Testis (tissue), 2 donors: ENCODE measurements at regions not wholly inside any gene's neighbourhood (a gene's known extent, or its start where the extent isn't known, plus 50 kb on each side); places are given as distances from the start of the nearest gene placed in this dataset.

ENCODE experiments used
- POLR2A ChIP-seq: fragments of 450-650 bp; IDR thresholded peaks from one replicate; pipeline ENCODE4 v1.6.1; 2017; ENCODE audit warnings: antibody characterized with exemption, mild to moderate bottlenecking, moderate library complexity
- TF ChIP-seq, protein P1 (sequence below), 3 experiments: fragments of 450-650 bp in 2 of 3; fragments of 200-600 bp in 1 of 3; sonication (generic) in 1 of 3; IDR thresholded peaks; one replicate each; pipeline ENCODE4 v1.5.1; 2016 to 2019; ENCODE audit warnings: antibody characterized with exemption in 3 of 3, mild to moderate bottlenecking in 2 of 3, moderate library complexity in 1 of 3

DNA sequence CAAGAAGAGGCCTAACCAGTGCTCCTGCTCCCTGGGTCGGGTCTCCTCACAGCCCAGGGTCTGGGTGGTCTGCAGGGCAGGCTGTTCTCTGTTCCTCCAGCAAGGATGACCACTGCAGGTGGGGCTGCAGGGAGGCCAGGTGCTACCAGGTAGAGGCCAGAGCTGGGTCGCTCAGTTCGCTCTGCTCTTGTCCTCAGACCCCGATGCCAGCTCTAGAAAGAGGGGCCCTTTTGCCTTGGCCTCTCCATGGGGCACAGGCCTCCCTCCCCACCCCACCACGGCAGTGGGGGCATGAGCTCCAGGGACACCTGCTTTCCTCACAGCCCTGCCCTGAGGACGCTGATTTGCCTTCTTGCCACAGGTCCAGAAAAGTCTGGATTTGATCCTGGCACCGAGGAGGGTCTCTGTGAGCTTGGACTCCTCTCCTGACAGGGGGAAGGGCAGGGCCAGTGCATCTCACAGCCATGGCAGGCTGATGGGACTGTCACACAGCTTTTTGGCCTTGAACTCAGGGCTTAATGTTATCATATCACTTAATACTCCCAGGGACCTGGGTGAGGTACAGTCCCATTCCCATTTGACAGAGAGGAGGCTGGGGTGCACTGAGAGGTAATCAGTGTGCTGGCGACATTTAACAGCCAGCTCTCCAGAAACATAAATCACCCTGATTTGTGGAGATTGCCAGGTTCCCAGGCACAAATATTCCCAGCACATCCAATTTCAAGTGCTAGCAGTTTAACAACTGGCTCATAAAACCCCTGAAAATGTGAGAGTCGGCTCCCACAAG, 273.0 kb upstream of the SFSWAP start:
- TF ChIP-seq, protein P1, sequence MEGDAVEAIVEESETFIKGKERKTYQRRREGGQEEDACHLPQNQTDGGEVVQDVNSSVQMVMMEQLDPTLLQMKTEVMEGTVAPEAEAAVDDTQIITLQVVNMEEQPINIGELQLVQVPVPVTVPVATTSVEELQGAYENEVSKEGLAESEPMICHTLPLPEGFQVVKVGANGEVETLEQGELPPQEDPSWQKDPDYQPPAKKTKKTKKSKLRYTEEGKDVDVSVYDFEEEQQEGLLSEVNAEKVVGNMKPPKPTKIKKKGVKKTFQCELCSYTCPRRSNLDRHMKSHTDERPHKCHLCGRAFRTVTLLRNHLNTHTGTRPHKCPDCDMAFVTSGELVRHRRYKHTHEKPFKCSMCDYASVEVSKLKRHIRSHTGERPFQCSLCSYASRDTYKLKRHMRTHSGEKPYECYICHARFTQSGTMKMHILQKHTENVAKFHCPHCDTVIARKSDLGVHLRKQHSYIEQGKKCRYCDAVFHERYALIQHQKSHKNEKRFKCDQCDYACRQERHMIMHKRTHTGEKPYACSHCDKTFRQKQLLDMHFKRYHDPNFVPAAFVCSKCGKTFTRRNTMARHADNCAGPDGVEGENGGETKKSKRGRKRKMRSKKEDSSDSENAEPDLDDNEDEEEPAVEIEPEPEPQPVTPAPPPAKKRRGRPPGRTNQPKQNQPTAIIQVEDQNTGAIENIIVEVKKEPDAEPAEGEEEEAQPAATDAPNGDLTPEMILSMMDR (IDR thresholded peaks at IDR 0.05) = no peak
- TF ChIP-seq POLR2A = no peak
